ENCODE measurements at regions not wholly inside any gene's neighbourhood (a gene's known extent, or its start where the extent isn't known, plus 50 kb on each side); places are given as distances from the start of the nearest gene placed in this dataset.

- TF ChIP-seq CTCF (IDR thresholded peaks at IDR 0.05), result no peak
- no peak for TF ChIP-seq POLR2A (IDR thresholded peaks at IDR 0.05)
These were observed 1029.8 kb upstream of the AGA start for GRCh38 chr4:178471994-178472393.

Measured in heart left ventricle (tissue), 13 donors.